Cardiac fibroblast (primary cell): ENCODE measurements at regions not wholly inside any gene's neighbourhood (a gene's known extent, or its start where the extent isn't known, plus 50 kb on each side); places are given as distances from the start of the nearest gene placed in this dataset.

ENCODE experiments used
- DNase-seq, 2 donors: peaks; one replicate each; pipeline versions ENCODE4 v3.0.0 to v3.0.0-alpha.2; 2010; ENCODE audit warnings: low read depth in 2 of 2
- H3K4me3 ChIP-seq, 2 donors: replicated peaks in 1 of 2; 1 replicate in 1 of 2; 2 replicates in 1 of 2; pipeline ENCODE4 v1.5.1; 2011; ENCODE audit warnings: low read depth in 2 of 2, low read length in 2 of 2, mild to moderate bottlenecking in 2 of 2, moderate library complexity in 1 of 2
- CTCF ChIP-seq: IDR thresholded peaks from one replicate; pipeline ENCODE4 v1.5.1; 2011; ENCODE audit warnings: low read depth, mild to moderate bottlenecking, low read length, inconsistent platforms

GRCh38 chr22:45093609-45094008 is 70.1 kb upstream of the NUP50 start:
- no peak overlapping the region for H3K4me3 ChIP-seq
- no peak for TF ChIP-seq CTCF
- no peak for DNase-seq

GRCh38 chr22:45094081-45094720 is 69.5 kb upstream of the NUP50 start:
- no peak for TF ChIP-seq CTCF
- no peak overlapping the region for H3K4me3 ChIP-seq
- DNase-seq, result no peak

- no peak for TF ChIP-seq CTCF
These were observed 68.9 kb upstream of the NUP50 start for GRCh38 chr22:45094825-45095224.

GRCh38 chr22:45096256-45096907 is 67.3 kb upstream of the NUP50 start:
- TF ChIP-seq CTCF, result peak; percentile 98
- no peak overlapping the region for H3K4me3 ChIP-seq
- DNase-seq, result peak; percentile 65 to 71

More at GRCh38 chr22:45094825-45095224, 68.9 kb upstream of the NUP50 start:
- no peak overlapping the region for H3K4me3 ChIP-seq
- DNase-seq, result no peak

- H3K4me3 ChIP-seq, result no peak overlapping the region
- DNase-seq, result no peak
- TF ChIP-seq CTCF, result no peak
These were observed 66.7 kb upstream of the NUP50 start for GRCh38 chr22:45097061-45097460.

- H3K4me3 ChIP-seq, result no peak overlapping the region
These were observed 65.7 kb upstream of the NUP50 start for GRCh38 chr22:45098056-45098455.

More at GRCh38 chr22:45098056-45098455, 65.7 kb upstream of the NUP50 start:
- DNase-seq, result no peak
- TF ChIP-seq CTCF, result no peak
